Mucosa of gallbladder (tissue), 1 donor: ENCODE measurements at regions not wholly inside any gene's neighbourhood (a gene's known extent, or its start where the extent isn't known, plus 50 kb on each side); places are given as distances from the start of the nearest gene placed in this dataset.
A peak's percentile ranks its signal among the peaks of the same experiment; 100 is the strongest.
"Not testable (repeated sequence)": the region's sequence is repeated elsewhere in the genome, so short reads cannot be mapped to it uniquely, and the experiment has no call there.

Experiments used
- DNase-seq: peaks from one replicate; pipeline ENCODE4 v3.0.0-alpha.2; 2020; ENCODE audit warnings: low spot score
- donor health status: DM: no; HTN: no; CAD: no.

GRCh38 chr3:101913168-101913567 lies 63.9 kb downstream of the NFKBIZ start:
- DNase-seq = no peak

GRCh38 chr3:101917761-101918160 lies 68.4 kb downstream of the NFKBIZ start:
- DNase-seq = not testable (repeated sequence)

GRCh38 chr3:101922151-101922725 lies 72.9 kb downstream of the NFKBIZ start:
- DNase-seq = not testable (repeated sequence)

- not testable (repeated sequence) for DNase-seq
Measured at GRCh38 chr3:101924621-101925020, 75.3 kb downstream of the NFKBIZ start.

- not testable (repeated sequence) for DNase-seq
Measured at GRCh38 chr3:101925124-101925523, 75.8 kb downstream of the NFKBIZ start.

GRCh38 chr3:101925564-101925963 lies 76.2 kb downstream of the NFKBIZ start:
- no peak for DNase-seq

- no peak for DNase-seq
Measured at GRCh38 chr3:101926594-101927105, 77.3 kb downstream of the NFKBIZ start.

GRCh38 chr3:101928890-101929289 lies 79.6 kb downstream of the NFKBIZ start:
- DNase-seq = no peak

GRCh38 chr3:101931081-101931480 lies 81.8 kb downstream of the NFKBIZ start:
- no peak for DNase-seq

GRCh38 chr3:101932326-101933068 lies 83.2 kb downstream of the NFKBIZ start:
- no peak for DNase-seq

GRCh38 chr3:101936419-101937356 lies 87.4 kb downstream of the NFKBIZ start:
- DNase-seq = no peak

- DNase-seq = no peak
Measured at GRCh38 chr3:101938262-101938847, 89.0 kb downstream of the NFKBIZ start.

GRCh38 chr3:101939361-101940049 lies 90.2 kb downstream of the NFKBIZ start:
- DNase-seq = no peak

GRCh38 chr3:101940521-101941317 lies 91.4 kb downstream of the NFKBIZ start:
- DNase-seq = peak; percentile 34

- no peak for DNase-seq
Measured at GRCh38 chr3:101941318-101942040, 92.2 kb downstream of the NFKBIZ start.

GRCh38 chr3:101942356-101942755 lies 93.0 kb downstream of the NFKBIZ start:
- DNase-seq = no peak

GRCh38 chr3:101943029-101943428 lies 93.7 kb downstream of the NFKBIZ start:
- no peak for DNase-seq

- DNase-seq = no peak
Measured at GRCh38 chr3:101944308-101944707, 95.0 kb downstream of the NFKBIZ start.

GRCh38 chr3:101945980-101946379 lies 96.7 kb downstream of the NFKBIZ start:
- DNase-seq = no peak

GRCh38 chr3:101946906-101947305 lies 97.6 kb downstream of the NFKBIZ start:
- DNase-seq = no peak
